Kidney (tissue), 13 donors: ENCODE measurements at regions not wholly inside any gene's neighbourhood (a gene's known extent, or its start where the extent isn't known, plus 50 kb on each side); places are given as distances from the start of the nearest gene placed in this dataset.
"Not testable (repeated sequence)": the region's sequence is repeated elsewhere in the genome, so short reads cannot be mapped to it uniquely, and the experiment has no call there.

Experiments used
- DNase-seq, 5 donors: peaks; one replicate each; pipeline ENCODE4 v3.0.0-alpha.2; 2013 to 2020
- FAIRE-seq: peaks from 2 replicates; lab custom pipeline; 2012; peaks lifted over from hg19 to GRCh38; lab: Jason Lieb, UNC
- H3K27ac ChIP-seq, 2 donors: one replicate each; pipeline ENCODE4 v1.7.0; 2013; ENCODE audit warnings: low read depth in 2 of 2, low read length in 2 of 2, inconsistent platforms in 1 of 2
- H3K27me3 ChIP-seq: one replicate; pipeline ENCODE4 v1.7.1; 2013; ENCODE audit warnings: low read length, inconsistent platforms; ENCODE audit not compliant: control insufficient read depth, insufficient read depth
- H3K36me3 ChIP-seq, 3 donors: one replicate each; pipeline versions ENCODE4 v1.7.0 to v1.7.1; 2013; ENCODE audit warnings: low read length in 3 of 3, control low read depth in 1 of 3, inconsistent platforms in 1 of 3; ENCODE audit not compliant: insufficient read depth in 3 of 3, control insufficient read depth in 2 of 3
- H3K4me1 ChIP-seq, 3 donors: one replicate each; pipeline versions ENCODE4 v1.7.0 to v1.7.1; 2013; ENCODE audit warnings: low read length in 3 of 3, inconsistent platforms in 1 of 3, low read depth in 1 of 3; ENCODE audit not compliant: control insufficient read depth in 2 of 3, insufficient read depth in 2 of 3
- H3K4me3 ChIP-seq, 3 donors: one replicate each; pipeline versions ENCODE4 v1.7.0 to v1.8.1; 2013; ENCODE audit warnings: low read length in 3 of 3, control low read depth in 1 of 3, inconsistent platforms in 1 of 3
- H3K9ac ChIP-seq, 3 donors: one replicate each; pipeline versions ENCODE4 v1.7.0 to v1.7.1; 2013; ENCODE audit warnings: low read length in 3 of 3, control low read depth in 1 of 3, inconsistent platforms in 1 of 3
- H3K9me3 ChIP-seq, 3 donors: one replicate each; pipeline versions ENCODE4 v1.7.0 to v1.7.1; 2013; ENCODE audit warnings: low read length in 3 of 3, control low read depth in 1 of 3, inconsistent platforms in 1 of 3; ENCODE audit not compliant: control insufficient read depth in 2 of 3, insufficient read depth in 1 of 3
- CTCF ChIP-seq: IDR thresholded peaks from 3 replicates; pipeline ENCODE4 v1.5.1; 2012; ENCODE audit warnings: mild to moderate bottlenecking, moderate library complexity, borderline replicate concordance; ENCODE audit not compliant: insufficient read depth; ENCODE audit errors: extremely low read depth
- intact Hi-C: fragments of 100-400 bp; cut with DNase I; formaldehyde crosslinking; loops from one replicate; pipeline ENCODE4 v1.11.1; 2022
- donor health status: control.
- donor health status: control.
- donor health status: control.
- donor health status: control.
- donor health status: control.
- donor health status: DM: yes; HTN: yes; CAD: no.
- donor health status: Normal renal cell carcinoma (clear cell type).

DNA sequence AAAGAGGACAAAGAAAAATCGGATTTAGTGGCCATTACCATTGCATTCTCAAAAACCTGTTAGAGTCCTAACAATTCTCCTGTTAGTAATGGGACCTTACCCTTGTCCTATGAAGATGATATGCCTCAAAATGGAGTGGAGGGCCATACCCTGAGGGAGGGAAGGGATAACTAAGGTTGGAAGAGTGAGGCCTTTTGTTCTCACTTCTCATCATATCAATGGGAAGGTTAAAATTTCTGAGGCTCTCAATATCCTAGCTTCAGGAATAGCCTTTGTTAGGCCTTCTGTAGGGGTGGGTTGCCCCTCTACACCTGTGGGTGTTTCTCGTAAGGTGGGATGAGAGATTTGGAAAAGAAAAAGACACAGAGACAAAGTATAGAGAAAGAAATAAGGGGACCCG is 109.4 kb upstream of the SGIP1 start:
- H3K36me3 ChIP-seq, H3K4me1 ChIP-seq, intact Hi-C loops, H3K27me3 ChIP-seq, H3K9me3 ChIP-seq, FAIRE-seq, H3K27ac ChIP-seq, H3K9ac ChIP-seq, H3K4me3 ChIP-seq, DNase-seq: not testable (repeated sequence)

GRCh38 chr1:66426239-66426853 is 107.6 kb upstream of the SGIP1 start:
- H3K9ac ChIP-seq: no peak overlapping the region
- no peaks in the 10 kb centered on the region for H3K27me3 ChIP-seq
- H3K27ac ChIP-seq: no peak overlapping the region
- DNase-seq (no peak), FAIRE-seq (no peak)
- H3K4me1 ChIP-seq: no peaks in the 10 kb centered on the region
- intact Hi-C loops: no loop called here
- TF ChIP-seq CTCF: no peak
- no peaks in the 10 kb centered on the region for H3K36me3 ChIP-seq
- no peak overlapping the region for H3K4me3 ChIP-seq
- peaks cover 0 to 2% (median 0%) of the 10 kb centered on the region in 3 donors for H3K9me3 ChIP-seq

- FAIRE-seq, H3K36me3 ChIP-seq, DNase-seq, H3K9ac ChIP-seq, H3K27me3 ChIP-seq, intact Hi-C loops, H3K4me1 ChIP-seq, H3K27ac ChIP-seq, H3K9me3 ChIP-seq, H3K4me3 ChIP-seq: not testable (repeated sequence)
These were observed 103.1 kb upstream of the SGIP1 start for GRCh38 chr1:66430815-66431214.

- Histone ChIP-seq H3K27me3 (no peaks in the 10 kb centered on the region), H3K4me3 (no peak overlapping the region), H3K36me3 (no peaks in the 10 kb centered on the region), H3K9ac (no peak overlapping the region), H3K4me1 (no peaks in the 10 kb centered on the region), H3K9me3 (peaks cover 0 to 2% (median 0%) of the 10 kb centered on the region in 3 donors), H3K27ac (no peak overlapping the region)
- DNase-seq (no peak), FAIRE-seq (no peak)
- no peak for TF ChIP-seq CTCF
- intact Hi-C loops: no loop called here
These were observed 102.0 kb upstream of the SGIP1 start for GRCh38 chr1:66431999-66432398.
